ENCODE measurements at regions not wholly inside any gene's neighbourhood (a gene's known extent, or its start where the extent isn't known, plus 50 kb on each side); places are given as distances from the start of the nearest gene placed in this dataset.

- TF ChIP-seq, protein P1, sequence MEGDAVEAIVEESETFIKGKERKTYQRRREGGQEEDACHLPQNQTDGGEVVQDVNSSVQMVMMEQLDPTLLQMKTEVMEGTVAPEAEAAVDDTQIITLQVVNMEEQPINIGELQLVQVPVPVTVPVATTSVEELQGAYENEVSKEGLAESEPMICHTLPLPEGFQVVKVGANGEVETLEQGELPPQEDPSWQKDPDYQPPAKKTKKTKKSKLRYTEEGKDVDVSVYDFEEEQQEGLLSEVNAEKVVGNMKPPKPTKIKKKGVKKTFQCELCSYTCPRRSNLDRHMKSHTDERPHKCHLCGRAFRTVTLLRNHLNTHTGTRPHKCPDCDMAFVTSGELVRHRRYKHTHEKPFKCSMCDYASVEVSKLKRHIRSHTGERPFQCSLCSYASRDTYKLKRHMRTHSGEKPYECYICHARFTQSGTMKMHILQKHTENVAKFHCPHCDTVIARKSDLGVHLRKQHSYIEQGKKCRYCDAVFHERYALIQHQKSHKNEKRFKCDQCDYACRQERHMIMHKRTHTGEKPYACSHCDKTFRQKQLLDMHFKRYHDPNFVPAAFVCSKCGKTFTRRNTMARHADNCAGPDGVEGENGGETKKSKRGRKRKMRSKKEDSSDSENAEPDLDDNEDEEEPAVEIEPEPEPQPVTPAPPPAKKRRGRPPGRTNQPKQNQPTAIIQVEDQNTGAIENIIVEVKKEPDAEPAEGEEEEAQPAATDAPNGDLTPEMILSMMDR (conservative IDR thresholded peaks at IDR 0.05) = no peak
- H3K27ac ChIP-seq = peak overlapping the region; percentile 99
Observed at GRCh38 chr11:129324533-129325175, 51.0 kb upstream of the BARX2 start.

DNA sequence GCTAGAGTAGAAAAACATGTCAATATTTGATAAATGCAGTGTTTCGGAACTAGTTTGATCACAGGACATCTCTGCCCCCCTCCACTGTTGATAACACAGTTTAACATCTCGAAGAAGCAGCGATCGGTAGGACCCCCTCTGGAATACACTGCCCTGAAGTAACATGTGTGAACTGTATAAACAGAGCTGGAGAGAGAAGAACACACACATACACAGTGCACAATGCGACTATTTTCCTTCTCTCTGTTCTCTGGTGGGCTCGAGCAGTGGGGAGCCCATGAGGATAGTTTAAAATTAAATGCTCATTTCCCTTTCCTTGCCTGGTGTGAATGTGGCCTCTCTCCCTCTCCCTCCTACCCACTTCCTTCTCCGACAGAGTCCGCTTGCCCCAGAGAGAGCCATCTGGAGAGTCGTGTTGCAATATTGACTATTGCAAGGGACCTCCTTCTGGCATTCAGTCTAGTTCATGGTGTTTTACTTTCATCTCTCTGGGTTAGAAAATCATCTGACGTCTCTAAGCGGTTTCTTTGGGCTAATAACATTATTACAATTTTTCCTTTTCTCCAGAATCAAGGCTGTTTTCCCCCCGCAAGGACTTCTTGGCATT lies 51.6 kb upstream of the BARX2 start:
- TF ChIP-seq, protein P1 (conservative IDR thresholded peaks at IDR 0.05) = no peak
- H3K27ac ChIP-seq = peak overlapping the region; percentile 99

DNA sequence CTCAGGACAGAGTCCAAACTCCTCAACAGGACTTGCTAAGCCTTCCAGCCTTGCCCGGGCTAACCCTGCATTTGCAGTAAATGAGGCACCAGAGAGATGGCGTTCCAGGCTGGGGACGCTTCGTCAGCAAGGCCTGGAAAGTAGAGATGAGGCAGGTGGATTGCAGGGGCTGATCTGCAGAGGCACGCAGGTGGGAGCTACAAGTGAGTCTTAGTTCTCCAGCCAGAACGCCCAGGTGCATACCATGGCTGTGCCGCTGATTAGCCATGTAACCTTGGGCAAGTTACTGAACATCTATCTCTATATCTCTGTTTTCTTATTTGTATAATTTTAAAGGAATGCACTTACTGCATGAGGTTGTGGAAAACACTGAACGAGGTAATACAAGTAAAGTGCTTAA lies 52.7 kb upstream of the BARX2 start:
- peak overlapping the region; percentile 99; the same call in 1 of the 2 replicates for H3K27ac ChIP-seq
- TF ChIP-seq, protein P1 (conservative IDR thresholded peaks at IDR 0.05) = no peak

- TF ChIP-seq, protein P1 (conservative IDR thresholded peaks at IDR 0.05) = no peak
- peak overlapping the region; percentile 99 for H3K27ac ChIP-seq
Observed at GRCh38 chr11:129321076-129321475, 54.6 kb upstream of the BARX2 start.

GRCh38 chr11:129320494-129320893 lies 55.2 kb upstream of the BARX2 start:
- TF ChIP-seq, protein P1 (conservative IDR thresholded peaks at IDR 0.05) = no peak
- peak overlapping the region; percentile 99 for H3K27ac ChIP-seq

DNA sequence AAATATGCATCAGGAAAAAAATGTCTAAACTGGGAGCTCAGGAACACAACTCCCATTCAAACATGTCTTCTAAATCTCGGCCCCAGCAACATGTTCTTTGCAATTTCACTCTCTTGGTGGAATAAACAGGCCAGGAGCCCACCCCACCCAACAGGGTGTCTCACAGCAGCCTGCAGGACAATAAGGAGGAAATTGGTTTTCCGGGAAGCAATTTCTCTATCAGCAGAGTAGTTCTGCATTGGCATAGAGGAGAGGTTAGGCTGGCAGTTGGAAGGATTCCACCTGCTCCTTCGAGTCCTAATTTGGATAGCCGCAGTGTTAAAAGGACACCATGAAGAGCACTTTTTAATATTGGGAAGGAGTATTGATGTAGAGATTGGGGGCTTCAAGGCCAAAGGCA lies 55.9 kb upstream of the BARX2 start:
- TF ChIP-seq, protein P1 (conservative IDR thresholded peaks at IDR 0.05) = no peak
- H3K27ac ChIP-seq = peak overlapping the region; percentile 99

GRCh38 chr11:129319201-129319600 lies 56.4 kb upstream of the BARX2 start:
- peak overlapping the region; percentile 99 for H3K27ac ChIP-seq
- TF ChIP-seq, protein P1 (conservative IDR thresholded peaks at IDR 0.05) = no peak

Data from VCaP (cell line).